ENCODE measurements at regions not wholly inside any gene's neighbourhood (a gene's known extent, or its start where the extent isn't known, plus 50 kb on each side); places are given as distances from the start of the nearest gene placed in this dataset.

DNA sequence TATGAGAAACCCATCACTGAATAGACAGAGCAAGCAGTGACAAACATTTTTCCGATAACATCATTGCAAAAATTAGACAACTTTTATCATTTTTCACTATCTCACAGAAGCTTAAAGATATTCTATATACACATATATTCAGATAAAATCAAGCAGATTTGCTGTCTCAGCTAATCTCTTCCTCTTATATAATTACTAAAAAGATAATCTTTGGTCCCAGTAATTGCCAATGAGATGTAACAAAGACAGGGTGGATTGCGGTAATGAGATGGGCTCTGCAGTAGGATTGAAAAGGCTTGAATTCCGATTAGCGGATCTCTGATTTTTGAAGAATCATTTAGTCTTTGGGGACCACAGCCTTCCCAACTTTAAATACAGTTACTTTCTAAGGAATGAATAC lies 63.5 kb downstream of the SYT4 start:
- no peak for DNase-seq

DNA sequence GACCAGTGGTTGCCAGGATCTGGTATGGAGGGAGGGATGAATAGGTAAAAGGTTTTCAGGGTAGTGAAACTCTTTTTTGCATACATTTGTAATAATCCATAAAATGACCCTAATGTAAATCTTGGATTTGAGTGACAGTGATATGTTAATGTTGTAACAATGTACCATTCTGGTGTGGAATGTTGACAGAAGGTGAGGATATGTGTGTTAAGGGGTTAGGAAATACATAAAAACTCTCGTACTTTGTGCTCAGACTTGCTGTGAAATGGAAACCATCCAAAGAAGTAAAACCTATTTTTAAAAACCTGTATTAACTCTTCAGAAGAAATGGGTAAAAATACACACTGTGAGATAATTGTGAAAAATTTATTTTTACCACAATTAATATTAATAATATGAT lies 66.2 kb downstream of the SYT4 start:
- DNase-seq: no peak

GRCh38 chr18:43195421-43195820 lies 79.9 kb upstream of the RIT2 start:
- no peak for DNase-seq

- DNase-seq: no peak
Measured at GRCh38 chr18:43193336-43193735, 77.9 kb upstream of the RIT2 start.

DNA sequence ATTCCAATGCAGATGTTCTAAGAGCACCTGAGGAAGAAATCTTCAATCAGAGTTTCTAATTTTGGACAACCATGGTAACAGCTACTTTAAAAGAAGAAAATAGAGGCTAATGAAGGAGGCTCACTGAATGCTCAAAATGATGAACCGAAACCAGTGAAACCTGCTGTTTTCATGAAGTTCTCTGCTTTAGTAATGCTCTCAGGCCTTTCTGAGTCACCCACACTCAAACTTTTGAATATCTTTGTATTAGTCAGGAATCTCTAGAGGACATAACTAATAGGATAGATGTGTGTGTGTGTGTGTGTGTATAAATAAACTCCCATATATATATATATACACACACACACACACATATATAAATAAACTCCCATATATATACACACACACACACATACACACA lies 76.9 kb upstream of the RIT2 start:
- no peak for DNase-seq

- DNase-seq: no peak
Measured at GRCh38 chr18:43181711-43182110, 66.2 kb upstream of the RIT2 start.

DNA sequence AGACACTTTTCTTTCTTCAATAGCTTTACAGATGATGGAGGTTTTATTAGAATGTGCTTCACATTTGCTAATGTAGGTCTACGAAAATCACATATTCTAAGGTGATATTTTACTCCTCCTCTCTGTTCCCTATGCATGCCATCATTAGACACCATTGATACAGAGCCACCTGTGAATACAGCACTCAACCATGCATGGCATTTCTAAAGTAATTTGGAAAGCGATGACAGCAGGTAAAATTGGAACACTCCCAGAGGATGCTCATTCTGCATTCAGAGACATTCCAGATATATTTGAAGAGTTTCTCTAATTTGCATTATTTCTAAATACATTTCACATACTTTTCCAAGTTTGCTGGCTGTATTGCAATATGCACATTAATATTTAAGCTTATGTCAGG lies 65.3 kb upstream of the RIT2 start:
- DNase-seq: no peak

- DNase-seq: peak in 1 of 2 experiments; percentile 28
Measured at GRCh38 chr18:43175257-43175656, 59.8 kb upstream of the RIT2 start.

GRCh38 chr18:43170586-43170985 lies 55.1 kb upstream of the RIT2 start:
- DNase-seq: no peak
